HG02642 (cell line): ENCODE measurements at regions not wholly inside any gene's neighbourhood (a gene's known extent, or its start where the extent isn't known, plus 50 kb on each side); places are given as distances from the start of the nearest gene placed in this dataset.
A peak's percentile ranks its signal among the peaks of the same experiment; 100 is the strongest.
"Not testable (repeated sequence)": the region's sequence is repeated elsewhere in the genome, so short reads cannot be mapped to it uniquely, and the experiment has no call there.

Experiments used
- ATAC-seq: cut with Tn5 transposase; IDR thresholded peaks from one replicate; pipeline ENCODE4 v1.9.1; 2021; ENCODE audit warnings: mild to moderate bottlenecking; ENCODE audit not compliant: unreplicated experiment, poor library complexity

- ATAC-seq = no peak
Observed at GRCh38 chr4:123659730-123660129, 263.1 kb downstream of the SPRY1 start.

DNA sequence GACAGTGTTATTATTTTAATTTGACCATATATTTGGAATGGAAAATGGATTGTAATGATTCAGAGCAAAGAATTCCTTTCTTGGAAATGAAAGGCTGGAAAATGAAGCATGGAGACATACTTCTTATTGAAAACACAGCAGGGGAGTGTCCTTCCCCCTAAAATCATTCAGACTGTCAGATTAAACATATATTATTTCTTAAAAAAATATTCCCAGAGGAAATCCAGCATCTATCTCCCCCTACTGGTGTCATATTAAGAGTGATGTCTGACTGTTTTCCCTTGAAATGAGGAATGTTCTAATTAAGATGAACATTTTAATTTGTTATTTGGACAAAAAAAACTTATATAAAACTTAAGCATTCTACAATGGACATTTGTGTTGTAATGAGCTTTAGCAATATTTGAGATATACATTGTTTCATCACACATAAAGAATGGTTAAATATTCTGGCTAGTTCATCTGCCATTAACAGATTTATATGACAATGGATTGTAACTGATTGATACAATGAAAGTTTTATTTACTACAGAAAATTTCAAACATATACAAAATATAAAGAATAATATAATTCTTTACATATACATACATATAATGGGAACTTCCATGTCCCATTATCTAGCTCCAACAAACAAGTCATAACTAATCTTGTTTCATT lies 264.6 kb downstream of the SPRY1 start:
- no peak for ATAC-seq

GRCh38 chr4:123662827-123663226 lies 266.2 kb downstream of the SPRY1 start:
- ATAC-seq = no peak

DNA sequence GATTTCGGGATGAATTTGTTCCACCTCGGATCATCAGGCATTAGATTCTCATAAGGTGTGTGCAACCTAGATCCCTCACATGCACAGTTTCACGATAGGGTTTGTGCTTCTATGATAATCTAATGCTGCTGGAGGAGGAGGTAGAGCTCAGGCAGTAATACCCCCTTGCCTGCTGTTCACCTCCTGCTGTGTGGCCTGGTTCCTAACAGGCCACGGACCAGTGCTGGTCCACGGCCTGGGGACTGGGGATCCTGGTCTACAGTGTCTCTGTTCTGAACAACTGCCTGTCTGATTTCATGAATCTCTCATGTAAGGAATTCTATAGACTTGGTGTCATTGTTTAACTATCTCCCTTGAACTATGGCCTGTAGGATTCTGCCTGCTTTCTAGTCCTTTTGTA lies 269.9 kb downstream of the SPRY1 start:
- ATAC-seq = no peak

- ATAC-seq = no peak
Observed at GRCh38 chr4:123667496-123667895, 270.9 kb downstream of the SPRY1 start.

GRCh38 chr4:123667991-123668390 lies 271.4 kb downstream of the SPRY1 start:
- ATAC-seq = no peak

DNA sequence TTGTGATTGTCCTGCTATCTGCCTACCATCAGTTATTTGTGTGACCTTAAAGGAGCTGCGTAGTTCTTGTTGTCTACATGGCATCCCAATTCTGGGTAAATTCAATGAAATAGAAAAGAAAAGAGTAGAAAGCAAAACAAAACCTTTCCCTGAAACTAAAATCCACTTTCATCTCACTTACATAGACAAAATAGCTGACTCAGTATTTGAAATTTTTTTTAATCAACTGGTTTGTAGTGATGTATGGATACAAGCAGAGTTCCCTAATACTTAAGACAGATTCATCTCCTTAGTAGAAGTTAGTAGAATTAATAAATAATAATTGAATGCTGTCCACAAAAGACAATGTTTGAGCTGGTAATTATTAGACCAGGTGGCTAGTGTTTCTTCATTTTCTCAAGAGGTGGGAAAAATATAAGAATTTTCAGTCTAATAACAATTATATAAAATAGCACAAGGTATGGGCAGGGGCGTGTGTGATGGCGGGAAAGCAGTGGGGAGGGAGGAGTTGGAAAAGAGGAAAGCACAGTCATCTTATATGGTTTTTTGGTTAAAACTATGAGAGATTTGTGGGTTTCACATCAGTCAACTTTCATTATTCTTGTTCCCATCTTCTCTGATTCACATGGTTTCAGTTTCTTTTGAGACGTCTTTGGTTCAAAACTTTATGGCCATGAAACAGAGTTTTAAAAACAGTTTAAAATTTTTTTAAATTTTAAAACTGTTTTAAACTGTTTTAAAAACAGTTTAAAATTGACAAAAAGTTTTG lies 275.2 kb downstream of the SPRY1 start:
- peak; percentile 94 for ATAC-seq

DNA sequence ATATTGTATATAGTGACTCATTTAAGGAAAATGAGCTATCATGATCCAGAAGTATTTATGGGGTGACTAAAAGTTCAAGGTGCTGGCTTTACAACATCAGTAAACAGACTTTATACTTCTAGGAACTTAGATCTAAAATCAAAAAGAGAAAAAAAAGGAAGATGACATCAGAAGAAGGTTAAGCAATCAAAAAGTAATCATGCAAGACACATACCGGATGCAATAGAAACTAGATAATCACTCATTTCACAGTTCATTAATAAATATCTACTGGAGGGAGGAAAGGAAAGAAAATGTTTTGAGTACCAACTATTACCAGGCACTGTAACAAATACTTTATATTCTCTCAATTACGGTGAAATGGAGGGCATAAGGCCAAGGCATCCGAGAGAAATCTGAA lies 276.4 kb downstream of the SPRY1 start:
- no peak for ATAC-seq

DNA sequence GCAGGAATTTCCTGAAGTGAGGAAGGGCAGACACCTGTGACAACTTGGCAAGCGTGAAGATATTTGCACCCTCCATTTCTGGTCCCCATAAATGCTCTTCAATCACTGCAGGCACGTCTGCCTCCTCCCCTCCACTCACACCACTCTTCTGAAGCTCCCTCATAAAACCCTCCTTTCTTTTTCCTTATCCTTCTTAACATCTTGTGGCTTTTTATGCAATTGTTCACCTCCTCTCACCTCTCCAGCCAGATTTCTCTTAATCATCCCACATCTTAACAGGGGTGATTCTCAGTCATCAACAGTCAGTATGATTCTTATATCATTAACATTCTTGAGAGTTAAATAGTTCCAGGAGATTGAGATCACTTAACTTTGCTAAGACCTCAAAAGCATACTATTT lies 277.4 kb downstream of the SPRY1 start:
- ATAC-seq = no peak

GRCh38 chr4:123674762-123675465 lies 278.3 kb downstream of the SPRY1 start:
- no peak for ATAC-seq

DNA sequence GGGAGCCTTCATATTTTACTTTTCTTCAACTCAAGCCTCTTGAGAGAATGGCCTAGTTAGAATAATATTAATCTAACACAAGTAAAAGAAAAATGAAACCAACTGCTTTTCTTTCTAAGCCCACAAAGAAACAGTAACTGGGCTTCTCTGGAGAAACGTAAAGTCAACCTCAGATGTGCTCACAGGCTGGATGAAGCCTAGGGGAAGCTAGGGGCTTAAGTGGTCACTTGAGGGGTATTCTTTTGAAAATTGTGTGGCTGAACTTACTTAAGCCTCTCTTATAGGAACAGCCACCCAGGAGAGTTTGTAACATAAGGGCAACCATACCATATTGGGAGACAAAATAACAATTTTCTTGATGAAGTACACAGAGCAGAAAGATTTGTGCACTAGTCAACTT lies 279.0 kb downstream of the SPRY1 start:
- ATAC-seq = no peak

GRCh38 chr4:123676071-123676889 lies 279.7 kb downstream of the SPRY1 start:
- no peak for ATAC-seq

DNA sequence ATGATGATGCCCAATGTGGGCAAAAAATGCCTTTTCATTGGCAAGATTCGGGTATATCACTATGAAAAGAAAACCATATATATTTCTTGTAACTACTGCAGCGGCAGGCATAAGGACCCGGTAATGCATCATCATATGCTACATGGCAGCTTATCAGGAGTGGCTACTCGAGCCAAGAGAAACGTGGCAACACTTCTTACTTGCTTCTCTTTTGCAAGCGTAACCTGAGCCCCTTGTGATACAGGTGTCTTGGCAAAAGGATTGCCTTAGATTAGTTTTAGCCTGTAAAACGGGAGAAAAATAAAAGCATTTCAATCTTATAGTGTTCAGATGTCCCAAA lies 280.3 kb downstream of the SPRY1 start:
- no peak for ATAC-seq

GRCh38 chr4:123682931-123683330 lies 286.3 kb downstream of the SPRY1 start:
- no peak for ATAC-seq

DNA sequence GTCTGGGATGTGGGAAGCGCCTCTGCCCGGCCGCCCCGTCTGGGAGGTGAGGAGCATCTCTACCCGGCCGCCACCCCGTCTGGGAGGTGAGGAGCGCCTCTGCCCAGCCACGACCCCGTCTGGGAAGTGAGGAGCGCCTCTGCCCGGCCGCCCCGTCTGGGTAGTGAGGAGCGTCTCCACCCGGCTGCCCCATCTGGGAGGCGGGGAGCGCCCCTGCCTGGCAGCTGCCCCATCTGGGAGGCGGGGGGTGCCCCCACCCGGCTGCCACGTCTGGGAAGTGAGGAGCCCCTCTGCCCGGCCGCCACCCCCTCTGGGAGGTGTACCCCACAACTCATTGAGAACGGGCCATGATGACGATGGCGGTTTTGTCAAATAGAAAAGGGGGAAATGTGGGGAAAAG lies 288.3 kb downstream of the SPRY1 start:
- not testable (repeated sequence) for ATAC-seq

DNA sequence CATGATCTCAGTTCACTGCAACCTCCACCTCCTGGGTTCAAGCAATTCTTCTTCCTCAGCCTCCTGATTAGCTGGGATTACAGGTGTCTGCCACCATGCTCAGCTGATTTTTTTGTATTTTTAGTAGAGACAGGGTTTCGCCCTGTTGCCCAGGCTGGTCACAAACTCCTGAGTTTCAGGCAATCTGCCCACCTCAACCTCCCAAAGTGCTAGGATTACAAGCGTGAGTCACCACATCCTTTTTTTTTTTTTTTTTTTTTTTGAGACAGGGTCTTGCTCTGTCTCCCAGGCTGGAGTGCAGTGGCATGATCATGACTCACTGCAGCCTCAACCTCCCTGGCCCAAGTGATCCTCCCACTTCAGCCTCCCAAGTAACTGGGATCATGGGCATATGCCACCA lies 298.9 kb downstream of the SPRY1 start:
- not testable (repeated sequence) for ATAC-seq

DNA sequence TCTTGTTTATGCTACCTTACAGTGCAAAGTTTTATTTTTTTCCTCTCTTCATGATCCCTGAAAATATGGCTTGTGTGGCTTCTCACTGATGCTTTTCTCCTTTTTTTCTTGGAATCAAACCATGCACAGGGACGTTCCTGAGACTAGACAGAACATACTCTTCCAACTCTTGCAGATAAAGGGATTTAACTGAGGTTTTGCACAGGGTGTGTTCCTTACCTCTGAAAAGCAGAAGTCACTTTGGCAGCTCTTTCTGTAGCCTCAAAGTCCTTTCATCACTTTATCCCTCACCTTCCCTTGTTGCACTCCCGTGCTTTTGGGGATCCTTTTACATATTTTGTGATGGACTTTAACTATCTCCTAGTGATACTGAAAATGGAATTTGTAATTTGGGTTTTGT lies 300.1 kb downstream of the SPRY1 start:
- no peak for ATAC-seq

DNA sequence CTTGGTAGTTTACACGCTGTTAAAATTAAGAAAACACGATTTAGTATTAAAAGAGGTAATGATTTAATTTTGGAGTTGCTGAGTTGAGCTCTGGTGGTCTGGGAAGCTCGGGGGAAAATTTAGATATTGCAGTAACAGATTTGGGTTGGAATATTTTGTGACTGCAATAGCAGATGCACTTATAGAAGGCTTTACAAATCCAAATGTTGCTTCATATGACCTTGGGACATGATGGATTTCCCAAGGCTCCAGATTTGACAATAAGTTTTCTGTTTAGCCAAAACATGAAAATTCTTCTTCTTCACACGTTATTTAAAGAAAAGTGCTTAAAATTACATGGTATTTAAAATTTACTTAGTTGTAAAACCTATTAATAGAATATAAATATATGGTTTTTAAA lies 302.0 kb downstream of the SPRY1 start:
- ATAC-seq = no peak

DNA sequence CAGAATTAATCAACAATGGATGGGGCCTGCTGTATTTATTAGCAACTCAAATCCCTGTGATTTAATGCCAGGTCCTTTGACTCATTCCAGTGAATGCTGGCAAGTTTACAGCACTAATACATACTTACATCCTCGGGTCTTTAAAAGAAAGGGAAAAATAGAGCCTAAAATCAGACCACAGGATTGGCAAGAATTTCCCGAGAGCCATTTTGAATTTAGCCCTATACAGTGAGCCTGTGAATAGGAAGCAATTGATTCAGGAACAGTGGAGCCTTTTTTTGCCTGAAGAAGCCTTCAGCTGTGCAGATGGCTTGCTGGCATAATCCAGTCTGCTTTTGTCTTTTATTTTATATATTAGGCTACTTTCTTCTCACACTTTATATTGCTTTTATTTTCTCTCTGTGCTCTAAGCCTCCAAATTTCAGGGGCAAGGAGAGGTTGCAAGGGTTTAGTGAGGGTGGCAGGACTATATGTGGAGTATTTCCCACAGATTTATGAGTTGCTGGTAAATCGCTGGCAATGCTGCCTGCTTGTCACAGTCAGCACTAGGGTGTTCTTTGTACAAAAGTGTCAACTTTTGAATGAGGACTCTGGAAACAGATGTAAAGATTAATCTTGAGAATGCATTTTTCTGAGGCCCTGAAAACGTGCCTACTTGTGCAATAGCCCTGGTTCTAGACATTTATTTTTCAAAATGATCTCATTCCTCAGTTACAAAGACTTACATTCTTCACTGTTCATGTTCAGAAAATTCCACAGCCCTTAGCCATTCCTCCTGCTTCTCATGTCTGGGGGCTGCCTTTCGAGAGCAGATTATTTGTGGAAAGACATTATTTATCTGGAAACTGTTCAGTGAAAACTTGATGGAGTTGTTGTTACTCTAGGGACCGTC lies 303.5 kb downstream of the SPRY1 start:
- ATAC-seq = no peak

GRCh38 chr4:123701131-123701575 lies 304.6 kb downstream of the SPRY1 start:
- no peak for ATAC-seq
